ENCODE measurements at regions not wholly inside any gene's neighbourhood (a gene's known extent, or its start where the extent isn't known, plus 50 kb on each side); places are given as distances from the start of the nearest gene placed in this dataset.

GRCh38 chr14:82855912-82856391 lies 1322.3 kb upstream of the SEL1L start:
- CTCF ChIA-PET (ENCODE audit: unreplicated experiment), result no interaction called here
- Histone ChIP-seq H3K4me2 (ENCODE audit: low read length) (no peak overlapping the region), H3K9me3 (ENCODE audit: low read length) (no peaks in the 10 kb centered on the region), H3K4me1 (ENCODE audit: insufficient read depth, low read length, poor library complexity, severe bottlenecking) (no peaks in the 10 kb centered on the region), H3K9me2 (ENCODE audit: insufficient read depth, low read length) (no peaks in the 10 kb centered on the region), H3K79me2 (ENCODE audit: insufficient read depth, low read depth, low read length) (no peaks in the 10 kb centered on the region), H3K4me3 (ENCODE audit: low read depth, low read length, poor library complexity, severe bottlenecking) (no peak overlapping the region), H4K20me1 (ENCODE audit: insufficient read depth, low read length) (no peaks in the 10 kb centered on the region), H3K27ac (ENCODE audit: low read depth, low read length, poor library complexity, severe bottlenecking) (no peak overlapping the region), H2AFZ (ENCODE audit: low read length) (no peak overlapping the region), H3K36me3 (ENCODE audit: insufficient read depth, low read length) (no peaks in the 10 kb centered on the region)
- POLR2A ChIA-PET, result no interaction called here
- TF ChIP-seq EZH2phosphoT487 (IDR thresholded peaks at IDR 0.05; ENCODE audit: borderline replicate concordance, low read depth, low read length) (no peak), CTCF (conservative IDR thresholded peaks at IDR 0.05; ENCODE audit: low read length) (peak; percentile 77)
- peak; percentile 2 for DNase-seq (ENCODE audit: low spot score)
- intact Hi-C loops (cut with micrococcal nuclease; ENCODE audit: unreplicated experiment), result no loop called here
- no TSS peak for BruUV-seq (replicated peaks)

- Histone ChIP-seq H3K9me2 (ENCODE audit: insufficient read depth, low read length) (no peaks in the 10 kb centered on the region), H3K4me1 (ENCODE audit: insufficient read depth, low read length, poor library complexity, severe bottlenecking) (no peaks in the 10 kb centered on the region), H3K79me2 (ENCODE audit: insufficient read depth, low read depth, low read length) (no peaks in the 10 kb centered on the region), H4K20me1 (ENCODE audit: insufficient read depth, low read length) (no peaks in the 10 kb centered on the region), H3K9me3 (ENCODE audit: low read length) (no peaks in the 10 kb centered on the region), H3K4me3 (ENCODE audit: low read depth, low read length, poor library complexity, severe bottlenecking) (no peak overlapping the region), H3K27ac (ENCODE audit: low read depth, low read length, poor library complexity, severe bottlenecking) (no peak overlapping the region), H3K36me3 (ENCODE audit: insufficient read depth, low read length) (no peaks in the 10 kb centered on the region), H3K4me2 (ENCODE audit: low read length) (no peak overlapping the region), H2AFZ (ENCODE audit: low read length) (no peak overlapping the region)
- no peak for DNase-seq (ENCODE audit: low spot score)
- TF ChIP-seq EZH2phosphoT487 (IDR thresholded peaks at IDR 0.05; ENCODE audit: borderline replicate concordance, low read depth, low read length) (no peak), CTCF (conservative IDR thresholded peaks at IDR 0.05; ENCODE audit: low read length) (no peak)
- CTCF ChIA-PET (ENCODE audit: unreplicated experiment), result no interaction called here
- POLR2A ChIA-PET, result no interaction called here
- intact Hi-C loops (cut with micrococcal nuclease; ENCODE audit: unreplicated experiment), result no loop called here
- no TSS peak for BruUV-seq (replicated peaks)
These were observed 1327.7 kb upstream of the SEL1L start for GRCh38 chr14:82861313-82861712.

GRCh38 chr14:82872494-82872893 lies 1338.8 kb upstream of the SEL1L start:
- Histone ChIP-seq H3K79me2 (ENCODE audit: insufficient read depth, low read depth, low read length) (no peaks in the 10 kb centered on the region), H3K9me3 (ENCODE audit: low read length) (no peaks in the 10 kb centered on the region), H2AFZ (ENCODE audit: low read length) (no peak overlapping the region), H3K36me3 (ENCODE audit: insufficient read depth, low read length) (no peaks in the 10 kb centered on the region), H3K4me2 (ENCODE audit: low read length) (no peak overlapping the region), H3K4me3 (ENCODE audit: low read depth, low read length, poor library complexity, severe bottlenecking) (no peak overlapping the region), H4K20me1 (ENCODE audit: insufficient read depth, low read length) (no peaks in the 10 kb centered on the region), H3K9me2 (ENCODE audit: insufficient read depth, low read length) (no peaks in the 10 kb centered on the region), H3K4me1 (ENCODE audit: insufficient read depth, low read length, poor library complexity, severe bottlenecking) (no peaks in the 10 kb centered on the region), H3K27ac (ENCODE audit: low read depth, low read length, poor library complexity, severe bottlenecking) (no peak overlapping the region)
- TF ChIP-seq CTCF (conservative IDR thresholded peaks at IDR 0.05; ENCODE audit: low read length), result peak; percentile 70
- TF ChIP-seq EZH2phosphoT487 (IDR thresholded peaks at IDR 0.05; ENCODE audit: borderline replicate concordance, low read depth, low read length), result no peak
- peak; percentile 3 for DNase-seq (ENCODE audit: low spot score)
- BruUV-seq (replicated peaks), result no TSS peak
- POLR2A ChIA-PET, result interaction anchor here (0.6 kb wide), 1 partner anchor 1997 kb away, joined by 3 read pairs; no protein-coding TSS in a partner anchor
- CTCF ChIA-PET (ENCODE audit: unreplicated experiment), result no interaction called here
- intact Hi-C loops (cut with micrococcal nuclease; ENCODE audit: unreplicated experiment), result loop anchor here (5.0 kb wide), 1 partner anchor 80 kb away; no protein-coding TSS in a partner anchor

Measured in OCI-LY7 (cell line).